HCT116 (cell line): ENCODE measurements at regions not wholly inside any gene's neighbourhood (a gene's known extent, or its start where the extent isn't known, plus 50 kb on each side); places are given as distances from the start of the nearest gene placed in this dataset.

Source experiments
- ATAC-seq: fragments of 200-7000 bp; cut with Tn5 transposase; 2 replicates; pipeline ENCODE4 v1.9.1; 2020; ENCODE audit warnings: mild to moderate bottlenecking, moderate library complexity
- BruUV-seq: library from RNA; stranded (reverse); fragments of 400-500 nt; replicated peaks from 2 replicates; lab custom pipeline; 2021; lab: Mats Ljungman, UMichigan
- CTCF ChIA-PET: fragments of 300-600 bp; sonication (Branson Sonifier 250); formaldehyde crosslinking; loops from one replicate; lab custom pipeline; 2021; ENCODE audit warnings: antibody characterized with exemption; lab: Charles Lee
- POLR2A ChIA-PET: fragments of 300-600, 350-600 bp; sonication (Branson Sonifier 250); formaldehyde crosslinking; loops from one replicate; lab custom pipeline; 2021; ENCODE audit warnings: antibody characterized with exemption; lab: Charles Lee
- RAD21 ChIA-PET, 2 experiments: fragments of 300-600 bp; sonication (Branson Sonifier 250); formaldehyde crosslinking; loops; one replicate each; lab custom pipeline; 2023; ENCODE audit warnings: low total read pairs in 2 of 2; ENCODE audit not compliant: uncharacterized antibody in 2 of 2, unreplicated experiment in 2 of 2, low non-redundant PET in 1 of 2; lab: Charles Lee
- DNase-seq: peaks from one replicate; pipeline ENCODE4 v3.0.0-alpha.2; 2010; ENCODE audit warnings: low read depth, low spot score
- H2AFZ ChIP-seq: fragments of 200-600 bp; shearing (Covaris generic), sonication (generic); 2 replicates; pipeline ENCODE4 v1.6.1; 2017; ENCODE audit warnings: low read depth, mixed run types, mixed read lengths, antibody characterized with exemption, low read length; ENCODE audit not compliant: poor library complexity, severe bottlenecking
- H3K27ac ChIP-seq: 2 replicates; pipeline ENCODE4 v1.5.1; 2012; ENCODE audit warnings: low read depth, low read length
- H3K27me3 ChIP-seq: fragments of 200-600 bp; sonication (generic); 2 replicates; pipeline ENCODE4 v1.6.1; 2016; ENCODE audit warnings: mixed run types, low read length, mixed read lengths; ENCODE audit not compliant: insufficient read depth
- H3K36me3 ChIP-seq, 2 experiments: fragments of 200-500 bp in 1 of 2; fragments of 200-600 bp in 1 of 2; sonication (Bioruptor generic) in 1 of 2; sonication (generic) in 1 of 2; 2 replicates each; pipeline versions ENCODE4 v1.5.1 to v1.6.1; 2014 to 2016; ENCODE audit warnings: low read length in 2 of 2, inconsistent platforms in 1 of 2, mixed read lengths in 1 of 2, mixed run types in 1 of 2; ENCODE audit not compliant: insufficient read depth in 2 of 2, control insufficient read depth in 1 of 2
- H3K4me1 ChIP-seq, 2 experiments: fragments of 200-600 bp in 1 of 2; sonication (generic) in 1 of 2; 2 replicates each; pipeline versions ENCODE4 v1.5.1 to v1.6.1; 2012 to 2017; ENCODE audit warnings: low read length in 2 of 2, inconsistent platforms in 1 of 2, mild to moderate bottlenecking in 1 of 2, mixed read lengths in 1 of 2, mixed run types in 1 of 2, moderate library complexity in 1 of 2; ENCODE audit not compliant: insufficient read depth in 2 of 2, control insufficient read depth in 1 of 2
- H3K4me2 ChIP-seq: fragments of 200-600 bp; sonication (generic); 2 replicates; pipeline ENCODE4 v1.6.1; 2017; ENCODE audit warnings: mixed run types, low read length, mixed read lengths
- H3K4me3 ChIP-seq, 2 experiments: fragments of 200-600 bp in 1 of 2; sonication (generic) in 1 of 2; replicated peaks in 1 of 2; 2 replicates each; pipeline ENCODE4 v1.5.1; 2011 to 2016; ENCODE audit warnings: low read length in 2 of 2, control low read depth in 1 of 2, low read depth in 1 of 2, mild to moderate bottlenecking in 1 of 2, mixed read lengths in 1 of 2, mixed run types in 1 of 2
- H3K79me2 ChIP-seq: fragments of 200-600 bp; sonication (generic); 2 replicates; pipeline ENCODE4 v1.6.1; 2017; ENCODE audit warnings: mild to moderate bottlenecking, mixed run types, low read length, moderate library complexity, mixed read lengths; ENCODE audit not compliant: insufficient read depth
- H3K9ac ChIP-seq: fragments of 200-600 bp; sonication (generic); 2 replicates; pipeline ENCODE4 v1.6.1; 2016; ENCODE audit warnings: low read length, mixed read lengths
- H3K9me2 ChIP-seq: fragments of 200-600 bp; sonication (generic), shearing (Covaris generic); 2 replicates; pipeline ENCODE4 v1.6.1; 2017; ENCODE audit warnings: mixed run types, mild to moderate bottlenecking, moderate library complexity; ENCODE audit not compliant: insufficient read depth
- H3K9me3 ChIP-seq, 2 experiments: fragments of 200-500 bp in 1 of 2; fragments of 200-600 bp in 1 of 2; sonication (Bioruptor generic) in 1 of 2; sonication (generic) in 1 of 2; 2 replicates each; pipeline ENCODE4 v1.6.1; 2014 to 2017; ENCODE audit warnings: low read length in 2 of 2, mixed read lengths in 2 of 2, inconsistent platforms in 1 of 2, low read depth in 1 of 2, mild to moderate bottlenecking in 1 of 2, mixed run types in 1 of 2, moderate library complexity in 1 of 2; ENCODE audit not compliant: control insufficient read depth in 1 of 2, insufficient read depth in 1 of 2
- H4K20me1 ChIP-seq: fragments of 200-600 bp; sonication (generic), shearing (Covaris generic); 2 replicates; pipeline ENCODE4 v1.6.1; 2017; ENCODE audit warnings: mixed run types, mild to moderate bottlenecking, moderate library complexity; ENCODE audit not compliant: insufficient read depth
- CTCF ChIP-seq, 3 experiments: fragments of 200-600 bp in 1 of 3; sonication (generic) in 1 of 3; IDR thresholded peaks in 2 of 3; conservative IDR thresholded peaks in 1 of 3; 2 replicates each; pipeline ENCODE4 v1.5.1; 2012 to 2017; ENCODE audit warnings: low read depth in 2 of 3, low read length in 2 of 3, antibody characterized with exemption in 1 of 3, borderline replicate concordance in 1 of 3, control low read depth in 1 of 3, mild to moderate bottlenecking in 1 of 3, mixed read lengths in 1 of 3, mixed run types in 1 of 3, moderate library complexity in 1 of 3; ENCODE audit not compliant: insufficient read depth in 1 of 3
- ELF1 ChIP-seq: IDR thresholded peaks from 2 replicates; pipeline ENCODE4 v1.6.1; 2012; ENCODE audit warnings: low read depth, borderline replicate concordance
- EZH2phosphoT487 ChIP-seq: fragments of 200-600 bp; IDR thresholded peaks from 2 replicates; pipeline ENCODE4 v1.6.1; 2018; ENCODE audit warnings: antibody characterized with exemption, borderline replicate concordance
- MAX ChIP-seq: IDR thresholded peaks from 2 replicates; pipeline ENCODE4 v1.6.1; 2012
- SIN3A ChIP-seq: IDR thresholded peaks from 2 replicates; pipeline ENCODE4 v1.6.1; 2012; ENCODE audit warnings: low read depth
- SP1 ChIP-seq: IDR thresholded peaks from 2 replicates; pipeline ENCODE4 v1.6.1; 2012; ENCODE audit warnings: low read depth
- SRF ChIP-seq: IDR thresholded peaks from 2 replicates; pipeline ENCODE4 v1.6.1; 2012; ENCODE audit warnings: low read depth
- TCF7L2 ChIP-seq: IDR thresholded peaks from 2 replicates; pipeline ENCODE4 v1.7.0; 2011; ENCODE audit warnings: borderline replicate concordance, inconsistent platforms; ENCODE audit not compliant: insufficient read depth, insufficient read length; ENCODE audit errors: extremely low read depth
- YY1 ChIP-seq: IDR thresholded peaks from 2 replicates; pipeline ENCODE4 v1.6.1; 2011; ENCODE audit warnings: low read length, low read depth, moderate library complexity, mild to moderate bottlenecking; ENCODE audit not compliant: insufficient replicate concordance; ENCODE audit errors: extremely low read depth
- ZFX ChIP-seq: fragments of 450-650 bp; IDR thresholded peaks from 2 replicates; pipeline ENCODE4 v1.6.1; 2017
- intact Hi-C: fragments of 100-400 bp; cut with micrococcal nuclease; formaldehyde crosslinking; loops from 2 replicates; pipeline ENCODE4 v1.10.0; 2022

- no peaks in the 10 kb centered on the region for H4K20me1 ChIP-seq
- H3K27me3 ChIP-seq = no peaks in the 10 kb centered on the region
- H2AFZ ChIP-seq = no peak overlapping the region
- ChIA-PET CTCF (no interaction called here), RAD21 (no interaction called here), POLR2A (no interaction called here)
- no peak overlapping the region for H3K9ac ChIP-seq
- 0 out of 4 replicates have a peak, but pooled peaks cover 0 to 5% of the 10 kb centered on the region in 2 experiments for H3K4me1 ChIP-seq
- no peak overlapping the region for H3K4me3 ChIP-seq
- no peak overlapping the region for H3K4me2 ChIP-seq
- H3K79me2 ChIP-seq = no peaks in the 10 kb centered on the region
- BruUV-seq = no TSS peak
- no peaks in the 10 kb centered on the region for H3K9me3 ChIP-seq
- H3K27ac ChIP-seq = no peak overlapping the region
- intact Hi-C loops = no loop called here
- no peaks in the 10 kb centered on the region for H3K36me3 ChIP-seq
- 0 out of 2 replicates have a peak, but pooled peaks cover 3% of the 10 kb centered on the region for H3K9me2 ChIP-seq
- TF ChIP-seq YY1 (no peak), ELF1 (no peak), MAX (no peak), SIN3A (no peak), CTCF (IDR thresholded peaks at IDR 0.05 in 2 of 3, conservative IDR thresholded peaks at IDR 0.05 in 1 of 3; ENCODE audit: borderline replicate concordance in 1 of 3, insufficient read depth in 1 of 3, low read depth in 2 of 3, low read length in 2 of 3) (no peak), EZH2phosphoT487 (no peak), TCF7L2 (no peak), SRF (no peak), SP1 (no peak), ZFX (no peak)
- ATAC-seq (no peak), DNase-seq (no peak)
These were observed 522.5 kb downstream of the PTPRC start for GRCh38 chr1:199161319-199161680.
